ENCODE measurements at regions not wholly inside any gene's neighbourhood (a gene's known extent, or its start where the extent isn't known, plus 50 kb on each side); places are given as distances from the start of the nearest gene placed in this dataset.

- Histone ChIP-seq H3K4me1 (no peaks in the 10 kb centered on the region), H3K9me3 (no peaks in the 10 kb centered on the region), H3K36me3 (no peaks in the 10 kb centered on the region), H3K4me3 (no peak overlapping the region), H3K27me3 (no peaks in the 10 kb centered on the region), H3K27ac (no peak overlapping the region)
- no peak for TF ChIP-seq CTCF (IDR thresholded peaks at IDR 0.05)
- no peak for DNase-seq (ENCODE audit: low spot score in 2 of 2)
- intact Hi-C loops (cut with DNase I), result no loop called here
Measured at GRCh38 chr11:25317216-25317615, 820.4 kb downstream of the LUZP2 start.

- H3K4me1 ChIP-seq, result no peaks in the 10 kb centered on the region
- no peak overlapping the region for H3K27ac ChIP-seq
- H3K9me3 ChIP-seq, result no peaks in the 10 kb centered on the region
- TF ChIP-seq CTCF (IDR thresholded peaks at IDR 0.05), result no peak
- no peak for DNase-seq (ENCODE audit: low spot score in 2 of 2)
- intact Hi-C loops (cut with DNase I), result no loop called here
- H3K27me3 ChIP-seq, result no peaks in the 10 kb centered on the region
- no peaks in the 10 kb centered on the region for H3K36me3 ChIP-seq
- no peak overlapping the region for H3K4me3 ChIP-seq
Measured at GRCh38 chr11:25319127-25319526, 822.3 kb downstream of the LUZP2 start.

- H3K9me3 ChIP-seq, result no peaks in the 10 kb centered on the region
Measured at GRCh38 chr11:25327656-25328055, 830.8 kb downstream of the LUZP2 start.

GRCh38 chr11:25339281-25339680 lies 842.4 kb downstream of the LUZP2 start:
- H3K36me3 ChIP-seq, result no peaks in the 10 kb centered on the region
- no peak for DNase-seq (ENCODE audit: low spot score in 2 of 2)
- intact Hi-C loops (cut with DNase I), result no loop called here
- H3K4me3 ChIP-seq, result no peak overlapping the region
- H3K4me1 ChIP-seq, result no peaks in the 10 kb centered on the region
- TF ChIP-seq CTCF (IDR thresholded peaks at IDR 0.05), result no peak
- H3K27ac ChIP-seq, result no peak overlapping the region
- H3K9me3 ChIP-seq, result no peaks in the 10 kb centered on the region
- no peaks in the 10 kb centered on the region for H3K27me3 ChIP-seq

More at GRCh38 chr11:25327656-25328055, 830.8 kb downstream of the LUZP2 start:
- intact Hi-C loops (cut with DNase I), result no loop called here
- no peak for TF ChIP-seq CTCF (IDR thresholded peaks at IDR 0.05)
- H3K27me3 ChIP-seq, result no peaks in the 10 kb centered on the region
- no peak overlapping the region for H3K4me3 ChIP-seq
- H3K27ac ChIP-seq, result no peak overlapping the region
- DNase-seq (ENCODE audit: low spot score in 2 of 2), result no peak
- no peaks in the 10 kb centered on the region for H3K36me3 ChIP-seq
- no peaks in the 10 kb centered on the region for H3K4me1 ChIP-seq

- no peak for DNase-seq (ENCODE audit: low spot score in 2 of 2)
- H3K9me3 ChIP-seq, result no peaks in the 10 kb centered on the region
Measured at GRCh38 chr11:25349537-25349936, 852.7 kb downstream of the LUZP2 start.

More at GRCh38 chr11:25349537-25349936, 852.7 kb downstream of the LUZP2 start:
- no peaks in the 10 kb centered on the region for H3K4me1 ChIP-seq
- no peaks in the 10 kb centered on the region for H3K27me3 ChIP-seq
- H3K36me3 ChIP-seq, result no peaks in the 10 kb centered on the region
- H3K27ac ChIP-seq, result no peak overlapping the region
- intact Hi-C loops (cut with DNase I), result no loop called here
- TF ChIP-seq CTCF (IDR thresholded peaks at IDR 0.05), result no peak
- H3K4me3 ChIP-seq, result no peak overlapping the region
